Glutamatergic neuron (in vitro differentiated cells): ENCODE measurements at regions not wholly inside any gene's neighbourhood (a gene's known extent, or its start where the extent isn't known, plus 50 kb on each side); places are given as distances from the start of the nearest gene placed in this dataset.

ENCODE experiments used
- DNase-seq: peaks from one replicate; pipeline ENCODE4 v3.0.0; 2022
- H3K27ac Mint-ChIP-seq: one replicate; pipeline ENCODE4 v1.8.0; 2020; ENCODE audit warnings: mild to moderate bottlenecking, mixed read lengths, inconsistent platforms; ENCODE audit not compliant: unreplicated experiment
- H3K27me3 Mint-ChIP-seq: one replicate; pipeline ENCODE4 v1.8.0; 2020; ENCODE audit warnings: mild to moderate bottlenecking, moderate library complexity, mixed read lengths, inconsistent platforms; ENCODE audit not compliant: unreplicated experiment
- H3K36me3 Mint-ChIP-seq: one replicate; pipeline ENCODE4 v1.8.0; 2020; ENCODE audit warnings: mild to moderate bottlenecking, mixed read lengths, inconsistent platforms; ENCODE audit not compliant: unreplicated experiment
- H3K4me1 Mint-ChIP-seq: one replicate; pipeline ENCODE4 v1.8.0; 2020; ENCODE audit warnings: mild to moderate bottlenecking, low read depth, mixed read lengths, inconsistent platforms; ENCODE audit not compliant: unreplicated experiment
- H3K4me3 Mint-ChIP-seq: one replicate; pipeline ENCODE4 v1.8.0; 2020; ENCODE audit warnings: mild to moderate bottlenecking, mixed read lengths, inconsistent platforms; ENCODE audit not compliant: unreplicated experiment
- H3K9me3 Mint-ChIP-seq: one replicate; pipeline ENCODE4 v1.8.0; 2020; ENCODE audit warnings: mild to moderate bottlenecking, moderate library complexity, mixed read lengths, inconsistent platforms; ENCODE audit not compliant: unreplicated experiment
- TF ChIP-seq, protein P1 (sequence below): fragments of 200-600 bp; sonication (generic); IDR thresholded peaks from one replicate; pipeline ENCODE4 v1.5.0; 2021; ENCODE audit not compliant: partially characterized antibody, unreplicated experiment

DNA sequence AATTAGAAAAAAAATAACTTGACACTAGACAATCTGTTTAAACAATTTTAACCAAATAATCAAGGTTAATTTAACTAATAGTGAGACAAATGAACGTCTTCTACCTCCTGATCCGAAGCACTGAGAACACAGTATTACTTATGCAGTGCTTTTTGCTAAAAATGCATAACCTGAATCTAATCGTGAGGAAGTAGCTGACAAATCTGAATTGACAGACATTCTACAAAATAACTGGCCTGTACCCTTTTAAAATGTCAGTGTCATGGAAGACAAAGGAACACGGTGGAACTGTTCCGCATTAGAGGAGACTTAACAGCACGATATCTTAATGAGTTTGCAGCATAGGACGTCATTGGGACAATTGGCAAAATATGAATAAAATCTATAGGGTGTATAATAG, 631.2 kb upstream of the ZFP42 start:
- no peak overlapping the region for H3K4me3 Mint-ChIP-seq
- H3K27me3 Mint-ChIP-seq, result no peaks in the 10 kb centered on the region
- no peaks in the 10 kb centered on the region for H3K4me1 Mint-ChIP-seq
- H3K27ac Mint-ChIP-seq, result no peak overlapping the region
- H3K36me3 Mint-ChIP-seq, result no peaks in the 10 kb centered on the region
- TF ChIP-seq, protein P1, sequence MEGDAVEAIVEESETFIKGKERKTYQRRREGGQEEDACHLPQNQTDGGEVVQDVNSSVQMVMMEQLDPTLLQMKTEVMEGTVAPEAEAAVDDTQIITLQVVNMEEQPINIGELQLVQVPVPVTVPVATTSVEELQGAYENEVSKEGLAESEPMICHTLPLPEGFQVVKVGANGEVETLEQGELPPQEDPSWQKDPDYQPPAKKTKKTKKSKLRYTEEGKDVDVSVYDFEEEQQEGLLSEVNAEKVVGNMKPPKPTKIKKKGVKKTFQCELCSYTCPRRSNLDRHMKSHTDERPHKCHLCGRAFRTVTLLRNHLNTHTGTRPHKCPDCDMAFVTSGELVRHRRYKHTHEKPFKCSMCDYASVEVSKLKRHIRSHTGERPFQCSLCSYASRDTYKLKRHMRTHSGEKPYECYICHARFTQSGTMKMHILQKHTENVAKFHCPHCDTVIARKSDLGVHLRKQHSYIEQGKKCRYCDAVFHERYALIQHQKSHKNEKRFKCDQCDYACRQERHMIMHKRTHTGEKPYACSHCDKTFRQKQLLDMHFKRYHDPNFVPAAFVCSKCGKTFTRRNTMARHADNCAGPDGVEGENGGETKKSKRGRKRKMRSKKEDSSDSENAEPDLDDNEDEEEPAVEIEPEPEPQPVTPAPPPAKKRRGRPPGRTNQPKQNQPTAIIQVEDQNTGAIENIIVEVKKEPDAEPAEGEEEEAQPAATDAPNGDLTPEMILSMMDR, result no peak
- no peaks in the 10 kb centered on the region for H3K9me3 Mint-ChIP-seq
- DNase-seq, result no peak

DNA sequence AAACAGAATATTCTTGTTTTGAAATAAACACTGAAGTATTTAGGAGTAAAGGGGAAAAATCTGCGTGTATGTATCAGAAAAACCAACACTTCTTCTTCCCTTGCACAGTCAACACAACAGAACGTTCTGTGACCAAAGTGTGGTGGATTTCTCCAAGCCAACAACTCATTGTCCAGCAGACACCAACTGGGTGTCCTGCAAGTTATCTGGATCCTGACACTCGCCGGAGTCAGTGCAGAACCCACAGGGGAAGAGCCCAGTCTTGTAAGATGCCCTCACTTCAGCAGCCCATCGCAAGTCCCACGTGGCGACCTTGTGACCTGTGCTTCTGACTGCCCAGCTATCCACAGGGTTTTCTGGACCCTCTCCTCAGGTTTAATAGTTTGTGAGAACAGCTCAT, 630.7 kb upstream of the ZFP42 start:
- no peak overlapping the region for H3K4me3 Mint-ChIP-seq
- no peaks in the 10 kb centered on the region for H3K4me1 Mint-ChIP-seq
- no peak for DNase-seq
- H3K36me3 Mint-ChIP-seq, result no peaks in the 10 kb centered on the region
- H3K27ac Mint-ChIP-seq, result no peak overlapping the region
- no peaks in the 10 kb centered on the region for H3K9me3 Mint-ChIP-seq
- TF ChIP-seq, protein P1, result no peak
- no peaks in the 10 kb centered on the region for H3K27me3 Mint-ChIP-seq

- H3K27me3 Mint-ChIP-seq, result no peaks in the 10 kb centered on the region
- no peaks in the 10 kb centered on the region for H3K4me1 Mint-ChIP-seq
- no peak for DNase-seq
- TF ChIP-seq, protein P1, result no peak
- no peaks in the 10 kb centered on the region for H3K36me3 Mint-ChIP-seq
- no peaks in the 10 kb centered on the region for H3K9me3 Mint-ChIP-seq
- no peak overlapping the region for H3K4me3 Mint-ChIP-seq
- no peak overlapping the region for H3K27ac Mint-ChIP-seq
These were observed 629.0 kb upstream of the ZFP42 start for GRCh38 chr4:187366530-187366929.

DNA sequence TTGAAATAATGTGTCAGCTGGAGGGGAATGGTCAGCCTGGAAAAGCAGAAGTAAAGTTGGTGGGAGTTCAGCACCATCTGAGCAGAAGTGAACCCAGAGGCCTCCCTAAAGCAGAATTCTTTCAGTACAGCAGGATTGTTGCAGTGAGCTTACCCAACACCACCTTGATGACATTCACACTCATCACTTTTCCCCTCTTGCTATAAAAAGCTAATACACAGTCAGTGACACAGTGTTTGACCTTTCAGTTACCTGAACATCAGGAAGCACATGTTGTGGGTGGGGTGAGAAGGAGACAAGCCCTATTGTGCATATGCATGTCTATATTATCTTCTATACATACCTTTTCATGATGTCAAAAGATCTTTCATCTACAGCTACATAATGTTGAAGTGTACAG, 624.7 kb upstream of the ZFP42 start:
- no peaks in the 10 kb centered on the region for H3K4me1 Mint-ChIP-seq
- TF ChIP-seq, protein P1, result no peak
- no peaks in the 10 kb centered on the region for H3K27me3 Mint-ChIP-seq
- no peak overlapping the region for H3K4me3 Mint-ChIP-seq
- no peaks in the 10 kb centered on the region for H3K9me3 Mint-ChIP-seq
- no peak for DNase-seq
- no peaks in the 10 kb centered on the region for H3K36me3 Mint-ChIP-seq
- H3K27ac Mint-ChIP-seq, result no peak overlapping the region

GRCh38 chr4:187378441-187378840, 617.1 kb upstream of the ZFP42 start:
- no peaks in the 10 kb centered on the region for H3K36me3 Mint-ChIP-seq
- H3K9me3 Mint-ChIP-seq, result no peaks in the 10 kb centered on the region
- TF ChIP-seq, protein P1, result no peak
- H3K27ac Mint-ChIP-seq, result no peak overlapping the region
- DNase-seq, result no peak
- no peaks in the 10 kb centered on the region for H3K4me1 Mint-ChIP-seq
- no peak overlapping the region for H3K4me3 Mint-ChIP-seq
- H3K27me3 Mint-ChIP-seq, result no peaks in the 10 kb centered on the region
